ENCODE measurements at regions not wholly inside any gene's neighbourhood (a gene's known extent, or its start where the extent isn't known, plus 50 kb on each side); places are given as distances from the start of the nearest gene placed in this dataset.

DNA sequence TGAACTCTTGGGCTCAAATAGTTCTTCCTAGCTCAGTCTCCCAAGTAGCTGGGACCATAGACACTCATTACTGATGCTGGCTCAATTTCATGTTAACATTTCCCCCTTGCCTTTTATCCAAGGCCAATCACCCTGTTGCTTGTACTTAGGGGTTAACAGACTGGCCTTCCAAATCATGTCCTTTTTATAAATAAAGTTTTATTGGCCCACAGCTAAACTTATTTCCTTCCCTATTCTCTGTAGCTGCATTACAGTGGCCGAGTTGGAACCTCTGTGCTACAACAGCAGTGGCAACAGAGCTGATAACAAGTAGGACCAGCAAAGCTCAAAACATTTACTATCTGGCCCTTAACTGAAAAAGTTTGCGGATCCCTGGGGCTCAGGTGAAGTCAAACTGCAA lies 109.8 kb downstream of the ZFP64 start:
- WGBS, 2 donors = 82 to 92% methylated on average over 2 of the region's 2 CpGs
- Histone ChIP-seq H3K9me3 (no peaks in the 10 kb centered on the region), H3K36me3 (replicated peaks in 1 of 2; ENCODE audit: insufficient read depth in 1 of 2, low read depth in 2 of 2) (no peaks in the 10 kb centered on the region), H3K4me3 (no peak overlapping the region), H3K27me3 (no peaks in the 10 kb centered on the region), H3K4me1 (no peaks in the 10 kb centered on the region), H3K27ac (no peak overlapping the region)
- ATAC-seq (no peak), DNase-seq (no peak)
- TF ChIP-seq POLR2A (IDR thresholded peaks at IDR 0.05) = no peak
- TF ChIP-seq, protein P1, sequence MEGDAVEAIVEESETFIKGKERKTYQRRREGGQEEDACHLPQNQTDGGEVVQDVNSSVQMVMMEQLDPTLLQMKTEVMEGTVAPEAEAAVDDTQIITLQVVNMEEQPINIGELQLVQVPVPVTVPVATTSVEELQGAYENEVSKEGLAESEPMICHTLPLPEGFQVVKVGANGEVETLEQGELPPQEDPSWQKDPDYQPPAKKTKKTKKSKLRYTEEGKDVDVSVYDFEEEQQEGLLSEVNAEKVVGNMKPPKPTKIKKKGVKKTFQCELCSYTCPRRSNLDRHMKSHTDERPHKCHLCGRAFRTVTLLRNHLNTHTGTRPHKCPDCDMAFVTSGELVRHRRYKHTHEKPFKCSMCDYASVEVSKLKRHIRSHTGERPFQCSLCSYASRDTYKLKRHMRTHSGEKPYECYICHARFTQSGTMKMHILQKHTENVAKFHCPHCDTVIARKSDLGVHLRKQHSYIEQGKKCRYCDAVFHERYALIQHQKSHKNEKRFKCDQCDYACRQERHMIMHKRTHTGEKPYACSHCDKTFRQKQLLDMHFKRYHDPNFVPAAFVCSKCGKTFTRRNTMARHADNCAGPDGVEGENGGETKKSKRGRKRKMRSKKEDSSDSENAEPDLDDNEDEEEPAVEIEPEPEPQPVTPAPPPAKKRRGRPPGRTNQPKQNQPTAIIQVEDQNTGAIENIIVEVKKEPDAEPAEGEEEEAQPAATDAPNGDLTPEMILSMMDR (IDR thresholded peaks at IDR 0.05) = no peak
- intact Hi-C loops (cut with DNase I) = loop anchor here (10.0 kb wide), 1 partner anchor 437 kb away; no protein-coding TSS in a partner anchor

DNA sequence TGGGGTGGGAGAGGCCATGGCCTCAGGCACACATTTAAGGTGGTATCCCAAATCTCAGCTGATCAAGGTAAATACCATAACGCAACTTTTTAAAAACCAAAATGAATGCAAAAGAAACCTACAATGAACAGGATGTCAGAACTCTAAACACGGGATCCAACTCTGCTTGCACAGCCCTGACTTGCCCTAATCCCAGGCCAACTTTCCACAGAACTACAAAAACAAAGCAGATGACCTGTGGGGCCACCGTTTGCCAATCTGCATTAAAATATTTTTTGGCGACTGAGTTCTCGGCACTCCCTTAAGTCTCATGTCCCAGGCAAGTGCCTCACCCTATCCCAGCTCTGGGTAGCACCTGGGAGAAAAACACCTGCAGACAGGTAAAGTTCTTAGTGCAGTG lies 110.5 kb downstream of the ZFP64 start:
- no peak overlapping the region for H3K27ac ChIP-seq
- TF ChIP-seq, protein P1 (IDR thresholded peaks at IDR 0.05) = no peak
- no peak for TF ChIP-seq POLR2A (IDR thresholded peaks at IDR 0.05)
- no peak for ATAC-seq
- H3K4me3 ChIP-seq = no peak overlapping the region
- no peaks in the 10 kb centered on the region for H3K36me3 ChIP-seq (replicated peaks in 1 of 2; ENCODE audit: insufficient read depth in 1 of 2, low read depth in 2 of 2)
- H3K4me1 ChIP-seq = no peaks in the 10 kb centered on the region
- DNase-seq = no peak
- WGBS, 2 donors = 73 to 77% methylated on average over 5 of the region's 5 CpGs
- no peaks in the 10 kb centered on the region for H3K27me3 ChIP-seq
- no peaks in the 10 kb centered on the region for H3K9me3 ChIP-seq
- intact Hi-C loops (cut with DNase I) = loop anchor here (10.0 kb wide), 1 partner anchor 436 kb away; no protein-coding TSS in a partner anchor

DNA sequence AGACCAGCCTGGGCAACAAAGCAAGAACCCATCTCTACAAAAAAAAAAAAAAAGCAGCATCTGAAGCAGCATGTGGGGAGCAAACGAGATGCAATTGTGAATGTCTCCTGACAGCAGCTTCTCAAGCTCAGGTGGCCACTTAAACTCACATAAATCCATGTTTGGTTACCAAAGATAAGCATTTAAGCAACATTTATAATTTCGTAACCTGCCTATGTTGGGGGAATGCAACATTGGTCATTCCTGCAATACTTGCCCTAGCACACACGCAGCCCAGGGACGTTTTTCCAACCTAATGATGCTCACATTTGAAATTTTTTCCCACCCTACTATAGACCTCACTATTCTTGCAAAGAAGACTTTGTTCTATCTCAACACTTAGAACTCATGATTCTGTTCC lies 113.3 kb downstream of the ZFP64 start:
- WGBS, 2 donors = 74 to 77% methylated on average over 4 of the region's 4 CpGs
- Histone ChIP-seq H3K27me3 (no peaks in the 10 kb centered on the region), H3K9me3 (no peaks in the 10 kb centered on the region), H3K36me3 (replicated peaks in 1 of 2; ENCODE audit: insufficient read depth in 1 of 2, low read depth in 2 of 2) (no peaks in the 10 kb centered on the region), H3K4me1 (no peaks in the 10 kb centered on the region), H3K4me3 (no peak overlapping the region), H3K27ac (no peak overlapping the region)
- TF ChIP-seq, protein P1 (IDR thresholded peaks at IDR 0.05) = no peak
- no peak for TF ChIP-seq POLR2A (IDR thresholded peaks at IDR 0.05)
- DNase-seq (no peak), ATAC-seq (no peak)
- intact Hi-C loops (cut with DNase I) = no loop called here

DNA sequence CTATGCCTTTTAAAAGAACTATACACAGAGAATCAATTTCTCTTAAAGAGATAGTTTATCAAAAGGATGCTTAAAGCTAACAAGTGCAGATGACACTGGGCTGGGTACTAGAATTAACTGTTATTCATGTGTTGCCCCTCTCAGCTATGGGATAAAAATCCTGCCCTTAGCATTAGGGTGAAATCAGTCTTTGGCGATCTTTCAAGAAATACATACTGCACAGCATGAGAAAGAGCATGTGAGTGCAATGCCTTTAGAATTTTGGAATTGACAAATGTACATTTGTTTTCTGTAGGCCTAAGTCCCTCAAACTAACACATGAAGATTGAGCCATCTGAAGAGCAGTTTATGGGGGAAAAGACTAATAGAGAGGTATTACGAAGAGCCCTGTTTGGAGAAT lies 115.4 kb downstream of the ZFP64 start:
- Histone ChIP-seq H3K4me3 (no peak overlapping the region), H3K27ac (no peak overlapping the region), H3K4me1 (no peaks in the 10 kb centered on the region), H3K9me3 (no peaks in the 10 kb centered on the region), H3K36me3 (replicated peaks in 1 of 2; ENCODE audit: insufficient read depth in 1 of 2, low read depth in 2 of 2) (no peaks in the 10 kb centered on the region), H3K27me3 (no peaks in the 10 kb centered on the region)
- ATAC-seq (no peak), DNase-seq (no peak)
- WGBS, 2 donors = 75 to 86% methylated on average over 2 of the region's 2 CpGs
- intact Hi-C loops (cut with DNase I) = no loop called here
- TF ChIP-seq, protein P1 (IDR thresholded peaks at IDR 0.05) = no peak
- no peak for TF ChIP-seq POLR2A (IDR thresholded peaks at IDR 0.05)

DNA sequence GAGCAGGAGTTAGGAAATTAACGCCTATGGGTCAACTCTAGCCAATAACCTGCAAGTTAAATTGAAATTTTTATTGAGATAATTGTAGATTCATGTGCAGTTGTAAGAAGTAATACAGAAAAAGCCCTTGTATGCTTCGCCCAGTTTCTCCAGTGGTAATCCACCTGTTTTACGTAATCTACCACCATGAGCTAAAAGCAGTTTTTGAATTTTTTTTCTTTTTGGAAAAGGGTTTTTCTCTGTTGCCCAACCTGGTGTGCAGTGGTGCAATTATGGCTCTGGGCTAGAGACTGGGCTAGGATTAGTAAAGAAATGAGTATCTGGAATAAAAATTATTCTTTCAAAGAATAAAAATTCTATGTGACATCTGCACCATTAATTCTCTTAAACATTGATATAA lies 116.2 kb downstream of the ZFP64 start:
- H3K4me1 ChIP-seq = no peaks in the 10 kb centered on the region
- H3K36me3 ChIP-seq (replicated peaks in 1 of 2; ENCODE audit: insufficient read depth in 1 of 2, low read depth in 2 of 2) = no peaks in the 10 kb centered on the region
- H3K9me3 ChIP-seq = no peaks in the 10 kb centered on the region
- no peak overlapping the region for H3K4me3 ChIP-seq
- intact Hi-C loops (cut with DNase I) = no loop called here
- TF ChIP-seq, protein P1 (IDR thresholded peaks at IDR 0.05) = no peak
- no peak for TF ChIP-seq POLR2A (IDR thresholded peaks at IDR 0.05)
- DNase-seq (no peak), ATAC-seq (no peak)
- H3K27me3 ChIP-seq = no peaks in the 10 kb centered on the region
- WGBS, 2 donors = 68 to 94% methylated on average over 3 of the region's 3 CpGs
- no peak overlapping the region for H3K27ac ChIP-seq

Measured in body of pancreas (tissue), 4 donors.